ENCODE measurements at regions not wholly inside any gene's neighbourhood (a gene's known extent, or its start where the extent isn't known, plus 50 kb on each side); places are given as distances from the start of the nearest gene placed in this dataset.

DNA sequence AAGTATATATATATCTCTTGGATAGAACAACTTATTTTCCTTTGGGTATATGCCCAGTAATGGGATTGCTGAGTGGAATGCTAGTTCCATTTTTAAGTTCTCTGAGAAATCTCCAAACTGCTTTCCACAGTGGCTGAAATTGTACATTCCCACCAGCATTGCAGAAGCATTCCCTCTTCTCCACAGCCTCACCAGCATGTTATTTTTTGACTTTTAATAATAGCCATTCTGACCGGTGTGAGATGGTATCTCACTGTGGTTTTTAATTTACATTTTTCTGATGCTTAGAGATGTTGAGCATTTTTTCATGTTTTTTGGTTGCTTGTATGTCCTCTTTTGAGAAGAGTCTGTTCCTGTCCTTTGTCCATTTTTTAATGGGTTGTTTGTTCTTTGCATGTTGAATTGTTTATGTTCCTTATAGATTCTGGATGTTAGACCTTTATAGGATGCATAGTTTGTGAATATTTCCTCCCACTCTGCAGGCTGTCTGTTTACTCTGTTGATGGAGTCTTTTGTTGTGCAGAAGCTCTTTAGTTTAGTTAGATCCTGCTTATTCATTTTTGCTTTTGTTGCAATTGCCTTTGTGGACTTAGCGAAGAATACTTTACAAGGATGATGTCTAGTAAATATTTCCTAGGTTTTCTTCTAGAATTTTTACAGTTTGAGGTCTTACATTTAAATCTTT is 82.7 kb upstream of the NR2F2 start:
- H3K18ac ChIP-seq (ENCODE audit: extremely low read depth, low read length): no peak overlapping the region
- no peak overlapping the region for H3K4me3 ChIP-seq (ENCODE audit: extremely low read depth in 1 of 4, insufficient read depth in 2 of 4, low read depth in 3 of 4, low read length in 4 of 4)
- H2AFZ ChIP-seq (ENCODE audit: low read length): no peak overlapping the region
- H2BK15ac ChIP-seq (ENCODE audit: low read length): no peak overlapping the region
- H4K20me1 ChIP-seq (replicated peaks in 1 of 2; ENCODE audit: control insufficient read depth in 1 of 2, insufficient read depth in 2 of 2, low read length in 2 of 2): no peaks in the 10 kb centered on the region
- TF ChIP-seq ZNF274 (IDR thresholded peaks at IDR 0.05; ENCODE audit: borderline replicate concordance, extremely low read depth, low read length) (no peak), TAF7 (optimal IDR thresholded peaks at IDR 0.05; ENCODE audit: borderline replicate concordance, low read depth, low read length) (no peak), GABPA (IDR thresholded peaks at IDR 0.05; ENCODE audit: borderline replicate concordance, insufficient read depth, low read length) (no peak), RAD21 (IDR thresholded peaks at IDR 0.05 in 1 of 2, conservative IDR thresholded peaks at IDR 0.05 in 1 of 2; ENCODE audit: low read depth in 2 of 2, low read length in 2 of 2) (no peak), EP300 (IDR thresholded peaks at IDR 0.05; ENCODE audit: borderline replicate concordance in 1 of 2, low read depth in 2 of 2, low read length in 2 of 2) (no peak)
- TF ChIP-seq, protein P1, sequence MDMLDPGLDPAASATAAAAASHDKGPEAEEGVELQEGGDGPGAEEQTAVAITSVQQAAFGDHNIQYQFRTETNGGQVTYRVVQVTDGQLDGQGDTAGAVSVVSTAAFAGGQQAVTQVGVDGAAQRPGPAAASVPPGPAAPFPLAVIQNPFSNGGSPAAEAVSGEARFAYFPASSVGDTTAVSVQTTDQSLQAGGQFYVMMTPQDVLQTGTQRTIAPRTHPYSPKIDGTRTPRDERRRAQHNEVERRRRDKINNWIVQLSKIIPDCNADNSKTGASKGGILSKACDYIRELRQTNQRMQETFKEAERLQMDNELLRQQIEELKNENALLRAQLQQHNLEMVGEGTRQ (IDR thresholded peaks at IDR 0.05; ENCODE audit: low read length): no peak
- no peak overlapping the region for H2BK5ac ChIP-seq (ENCODE audit: low read depth, low read length)
- H4K8ac ChIP-seq (ENCODE audit: extremely low read depth, insufficient read depth, low read length): no peak overlapping the region
- 76% methylated on average over 2 of the region's 2 CpGs; no CpG with 5 or more reads in 1 of the 2 experiments for WGBS, 2 experiments (ENCODE audit: extremely low coverage in 1 of 2, insufficient coverage in 1 of 2, insufficient read length in 1 of 2, insufficient replicate concordance in 2 of 2, low coverage in 1 of 2, low lambda C conversion rate in 2 of 2, missing lambda C conversion rate in 1 of 2)
- H2AK5ac ChIP-seq (ENCODE audit: low read depth, low read length): no peak overlapping the region
- H3K14ac ChIP-seq (ENCODE audit: insufficient read length): no peak overlapping the region
- H3K9ac ChIP-seq (replicated peaks in 1 of 4; ENCODE audit: extremely low read depth in 1 of 4, low read depth in 3 of 4, low read length in 3 of 4): no peak overlapping the region
- no peak overlapping the region for H2BK12ac ChIP-seq (ENCODE audit: low read depth, low read length)
- H3K27ac ChIP-seq (ENCODE audit: low read depth, low read length): no peak overlapping the region
- no peaks in the 10 kb centered on the region for H3K27me3 ChIP-seq (replicated peaks in 1 of 4; ENCODE audit: control insufficient read depth in 3 of 4, extremely low read depth in 1 of 4, insufficient read depth in 3 of 4, low read length in 3 of 4)
- H3K23me2 ChIP-seq (ENCODE audit: low read depth, low read length): no peaks in the 10 kb centered on the region
- H4K91ac ChIP-seq (replicated peaks; ENCODE audit: insufficient read length, low read length): no peak overlapping the region
- no peak overlapping the region for H2BK120ac ChIP-seq (replicated peaks; ENCODE audit: low read depth, low read length)
- CTCF ChIA-PET (ENCODE audit: partially characterized antibody): no interaction called here
- peaks cover 0 to 3% (median 0%) of the 10 kb centered on the region in 4 experiments; a peak in 1 of 7 replicates for H3K4me1 ChIP-seq (replicated peaks in 1 of 4; ENCODE audit: control insufficient read depth in 3 of 4, insufficient read depth in 4 of 4, low read length in 3 of 4)
- DNase-seq (ENCODE audit: low read depth in 1 of 2, low spot score in 2 of 2): no peak
- FAIRE-seq: no peak
- H3K4me2 ChIP-seq (ENCODE audit: insufficient read depth in 1 of 2, low read depth in 2 of 2, low read length in 2 of 2): no peak overlapping the region
- no peak overlapping the region for H3K56ac ChIP-seq (replicated peaks; ENCODE audit: insufficient read length, low read depth, low read length)
- POLR2A ChIA-PET (ENCODE audit: partially characterized antibody): no interaction called here
- no peak overlapping the region for H3K23ac ChIP-seq (ENCODE audit: insufficient read length)
- no peak overlapping the region for H4K5ac ChIP-seq (ENCODE audit: insufficient read length, low read depth, low read length)
- H3K79me2 ChIP-seq (ENCODE audit: control insufficient read depth in 1 of 2, insufficient read depth in 2 of 2, low read length in 2 of 2): no peaks in the 10 kb centered on the region
- no peaks in the 10 kb centered on the region for H3K79me1 ChIP-seq (ENCODE audit: low read depth, low read length)
- no peaks in the 10 kb centered on the region for H3K36me3 ChIP-seq (ENCODE audit: control insufficient read depth in 2 of 4, insufficient read depth in 4 of 4, low read length in 3 of 4)
- no peak overlapping the region for H3K4ac ChIP-seq (replicated peaks; ENCODE audit: insufficient read length, low read depth, low read length)
- H3K9me3 ChIP-seq (ENCODE audit: insufficient read depth in 2 of 2, low read depth in 1 of 2, low read length in 1 of 2): 0 out of 4 replicates have a peak, but pooled peaks cover 0 to 3% of the 10 kb centered on the region in 2 experiments
- H2BK20ac ChIP-seq (ENCODE audit: low read length): no peak overlapping the region

Measured in H1 (cell line).